DMS 273 (cell line): ENCODE measurements at regions not wholly inside any gene's neighbourhood (a gene's known extent, or its start where the extent isn't known, plus 50 kb on each side); places are given as distances from the start of the nearest gene placed in this dataset.

Experiments
- DNase-seq: peaks from one replicate; lab custom pipeline; 2025; ENCODE audit not compliant: unreplicated experiment; lab: John Stamatoyannopoulos, UW

DNA sequence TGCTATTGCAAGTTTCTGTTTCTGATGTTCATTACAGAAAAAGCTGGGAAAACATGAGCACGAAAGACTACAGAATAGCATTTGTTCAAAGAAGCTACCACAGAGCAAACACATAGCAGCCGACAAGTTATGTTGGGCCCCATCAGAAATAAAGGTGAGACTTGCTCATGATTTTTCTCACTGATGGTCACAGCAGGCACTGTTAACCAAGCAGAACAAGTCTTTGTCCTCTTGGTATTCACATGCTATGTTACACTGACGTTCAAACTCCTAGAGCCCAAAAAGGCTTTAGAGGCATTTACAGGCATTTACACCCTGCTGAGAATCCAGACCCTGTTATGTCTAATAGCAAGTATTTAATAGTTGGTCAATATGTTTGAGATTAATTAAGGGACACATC lies 235.0 kb upstream of the HNMT start:
- DNase-seq = no peak

DNA sequence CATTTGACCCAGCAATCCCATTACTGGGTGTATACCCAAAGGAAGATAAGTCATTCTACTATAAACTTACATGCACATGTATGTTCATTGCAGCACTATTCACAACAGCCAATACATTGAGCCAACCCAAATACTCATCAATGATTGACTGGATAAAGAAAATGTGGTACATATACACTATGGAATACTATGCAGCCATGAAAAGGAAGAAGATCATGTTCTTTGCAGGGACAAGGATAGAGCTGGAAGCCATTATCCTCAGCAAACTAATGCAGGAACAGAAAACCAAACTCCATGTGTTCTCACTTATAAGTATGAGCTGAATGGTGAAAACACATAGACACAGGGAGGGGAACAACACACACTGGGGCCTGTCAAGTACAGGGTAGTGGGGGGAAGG lies 226.7 kb upstream of the HNMT start:
- DNase-seq = no peak

GRCh38 chr2:137741784-137742362 lies 222.4 kb upstream of the HNMT start:
- DNase-seq = no peak

- no peak for DNase-seq
Measured at GRCh38 chr2:137747509-137747908, 216.8 kb upstream of the HNMT start.

GRCh38 chr2:137748533-137748932 lies 215.7 kb upstream of the HNMT start:
- DNase-seq = no peak

- no peak for DNase-seq
Measured at GRCh38 chr2:137764646-137765045, 199.6 kb upstream of the HNMT start.

DNA sequence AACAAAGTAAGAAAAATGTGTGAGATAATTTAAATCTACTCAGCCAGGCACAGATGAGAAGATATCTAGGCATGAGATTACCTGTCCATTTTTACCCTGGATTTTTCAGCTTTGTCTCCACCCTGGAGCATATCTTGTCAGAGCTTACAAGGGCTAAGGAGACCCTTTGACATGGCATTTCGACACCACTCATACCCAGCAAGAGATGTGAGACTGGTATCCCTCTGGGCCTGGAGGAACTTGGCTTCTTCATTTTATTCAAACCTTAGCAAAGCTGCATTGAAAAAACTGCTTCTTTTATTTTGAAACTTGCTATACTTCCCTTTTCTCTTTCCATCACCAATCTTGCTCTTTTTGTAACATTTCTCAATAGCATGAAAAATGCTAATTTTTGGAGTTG lies 194.9 kb upstream of the HNMT start:
- no peak for DNase-seq

GRCh38 chr2:137770166-137770565 lies 194.1 kb upstream of the HNMT start:
- no peak for DNase-seq

DNA sequence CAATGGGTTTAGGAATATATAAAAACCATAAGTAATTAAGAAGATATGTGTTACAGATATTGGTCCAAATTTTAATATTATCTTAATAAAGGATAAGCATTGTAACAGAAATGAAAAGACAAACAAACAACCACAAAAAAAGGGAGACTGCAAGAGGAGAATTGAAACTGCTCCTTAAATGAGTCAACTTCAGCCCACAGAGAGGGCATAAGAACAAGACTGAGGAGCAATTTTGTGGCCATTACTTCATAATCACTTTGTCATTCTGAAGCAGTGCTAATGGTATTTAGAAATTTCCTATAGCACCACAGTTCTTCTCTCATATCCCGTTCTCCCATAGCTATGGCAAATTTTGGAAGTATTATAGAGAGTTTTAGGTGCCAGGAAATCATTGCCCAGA lies 193.2 kb upstream of the HNMT start:
- DNase-seq = no peak

DNA sequence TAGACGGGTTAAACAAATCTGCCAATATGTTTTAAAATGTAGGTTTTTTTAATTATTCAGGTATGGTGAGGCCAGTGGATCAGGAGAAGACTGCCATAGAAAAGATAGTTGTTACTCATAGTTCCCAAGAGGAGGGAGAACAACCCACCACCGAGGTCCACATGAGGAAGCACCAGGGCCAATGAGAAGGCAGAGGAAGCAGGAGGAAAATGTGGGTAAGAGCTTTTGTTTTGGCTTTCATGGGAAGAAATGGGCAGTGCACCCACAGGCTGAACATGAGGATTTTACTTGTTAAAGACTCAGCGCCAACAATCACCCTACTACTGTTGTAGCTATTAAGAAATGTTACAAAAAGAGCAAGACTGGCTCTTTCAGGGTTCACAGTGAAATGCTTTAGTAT lies 191.8 kb upstream of the HNMT start:
- DNase-seq = no peak

DNA sequence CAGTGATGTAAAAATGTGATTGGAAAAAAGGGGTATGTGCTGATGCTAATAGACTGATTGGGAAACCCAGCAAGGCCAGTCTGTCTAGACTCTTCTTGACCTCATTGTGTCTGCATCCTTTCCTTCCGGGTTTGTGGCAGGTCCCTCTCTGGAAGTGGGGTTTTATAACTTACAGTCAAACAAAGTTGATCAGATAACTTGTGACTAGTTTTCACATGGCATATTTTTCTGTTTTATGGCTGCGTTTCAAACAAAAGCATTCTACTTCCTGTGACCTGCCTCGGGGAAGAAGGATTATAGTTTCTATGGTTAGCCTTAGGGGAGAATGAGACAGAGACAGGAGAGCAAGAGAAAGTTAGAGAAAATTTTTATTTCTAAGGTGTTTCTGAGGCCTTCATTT lies 188.7 kb upstream of the HNMT start:
- DNase-seq = no peak

GRCh38 chr2:137776697-137777096 lies 187.6 kb upstream of the HNMT start:
- no peak for DNase-seq

DNA sequence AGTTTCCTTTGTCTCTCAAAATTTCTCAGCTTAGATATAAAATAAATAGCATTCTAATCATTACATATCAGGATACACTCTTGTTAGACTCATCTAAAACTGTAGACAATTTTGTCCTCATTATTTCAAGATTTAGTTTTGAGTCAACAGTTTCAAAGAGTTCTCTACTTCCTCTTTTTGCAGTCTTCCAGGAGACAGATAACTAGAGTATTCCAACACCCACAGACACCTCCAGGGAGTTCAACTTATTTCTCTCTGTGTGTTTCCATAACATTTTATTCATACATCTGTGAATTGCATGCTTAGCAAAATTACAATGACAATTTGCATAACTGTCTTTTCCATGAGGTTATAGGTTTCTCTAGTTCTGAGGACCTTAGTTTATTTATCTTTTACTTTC lies 166.6 kb upstream of the HNMT start:
- no peak for DNase-seq

GRCh38 chr2:137799600-137799999 lies 164.7 kb upstream of the HNMT start:
- DNase-seq = no peak

DNA sequence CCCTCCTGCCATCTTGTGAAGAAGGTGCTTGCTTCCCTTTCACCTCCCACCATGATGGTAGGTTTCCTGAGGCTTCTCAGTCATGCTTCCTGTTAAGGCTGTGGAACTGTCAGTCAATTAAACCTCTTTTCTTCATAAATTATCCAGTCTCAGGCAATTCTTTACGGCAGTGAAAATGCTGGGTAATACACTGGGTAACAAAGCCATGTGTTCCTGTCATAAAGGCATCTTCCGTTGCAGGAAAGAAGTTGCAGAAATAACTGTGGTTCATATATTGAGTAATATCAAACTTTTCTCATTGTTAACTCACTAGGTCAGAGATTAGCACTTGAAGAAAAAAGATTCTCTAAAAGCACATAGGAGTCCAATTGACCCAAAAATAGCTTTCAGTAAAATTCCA lies 163.9 kb upstream of the HNMT start:
- no peak for DNase-seq

- DNase-seq = no peak
Measured at GRCh38 chr2:137801228-137801627, 163.0 kb upstream of the HNMT start.

GRCh38 chr2:137802038-137802437 lies 162.2 kb upstream of the HNMT start:
- DNase-seq = no peak

DNA sequence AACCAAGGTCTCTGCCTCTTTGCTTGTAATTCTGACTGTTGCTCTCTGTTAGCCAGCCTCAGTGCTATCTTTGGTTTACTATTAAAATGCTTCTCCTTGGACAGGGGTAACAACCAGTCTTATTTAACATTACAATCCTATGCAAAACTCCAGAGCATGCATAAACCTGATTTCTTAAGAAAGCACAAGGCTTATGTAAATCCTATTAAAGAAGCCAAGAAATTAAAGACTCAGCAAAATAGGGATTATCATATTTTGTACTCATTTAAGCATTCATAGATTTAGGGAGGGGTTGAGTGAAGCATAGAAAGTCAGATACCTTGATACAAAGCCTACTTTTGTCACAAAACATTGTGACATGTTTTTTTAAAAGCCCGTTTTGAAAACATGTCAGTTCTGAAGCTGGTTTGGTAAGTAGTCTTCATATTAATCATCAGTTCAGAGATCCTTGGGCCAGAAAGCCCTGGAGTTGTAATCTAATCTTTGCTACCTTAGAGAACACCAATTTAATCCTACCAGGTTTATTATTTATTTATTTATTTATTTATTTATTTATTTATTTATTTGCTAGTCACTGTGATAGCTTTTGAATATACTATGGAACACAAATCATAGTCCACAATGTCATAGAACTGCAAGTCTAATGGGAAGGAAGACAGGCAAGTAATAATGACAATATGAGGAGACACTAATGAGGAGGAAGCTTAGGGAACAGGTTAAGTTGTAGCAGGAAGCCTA lies 158.0 kb upstream of the HNMT start:
- no peak for DNase-seq

GRCh38 chr2:137809252-137809651 lies 155.0 kb upstream of the HNMT start:
- no peak for DNase-seq

DNA sequence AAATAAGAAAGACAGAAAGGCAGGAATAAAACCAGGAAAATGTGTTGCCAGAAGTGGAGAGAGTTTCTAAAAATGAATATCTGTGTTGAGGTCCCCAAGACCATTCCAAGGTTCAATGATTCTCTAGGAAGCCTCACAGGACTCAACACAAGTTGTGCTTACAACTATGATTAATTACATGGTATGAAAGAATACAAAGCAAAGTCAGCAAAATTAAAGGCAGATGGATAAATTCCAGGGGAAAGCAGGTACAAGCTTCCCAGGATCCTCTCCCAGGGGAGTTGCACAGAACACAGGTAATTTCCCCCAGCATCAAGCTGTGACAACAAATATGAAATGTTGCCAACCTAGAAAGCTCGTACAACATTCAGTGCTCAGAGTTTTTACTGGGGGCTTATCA lies 154.4 kb upstream of the HNMT start:
- no peak for DNase-seq

DNA sequence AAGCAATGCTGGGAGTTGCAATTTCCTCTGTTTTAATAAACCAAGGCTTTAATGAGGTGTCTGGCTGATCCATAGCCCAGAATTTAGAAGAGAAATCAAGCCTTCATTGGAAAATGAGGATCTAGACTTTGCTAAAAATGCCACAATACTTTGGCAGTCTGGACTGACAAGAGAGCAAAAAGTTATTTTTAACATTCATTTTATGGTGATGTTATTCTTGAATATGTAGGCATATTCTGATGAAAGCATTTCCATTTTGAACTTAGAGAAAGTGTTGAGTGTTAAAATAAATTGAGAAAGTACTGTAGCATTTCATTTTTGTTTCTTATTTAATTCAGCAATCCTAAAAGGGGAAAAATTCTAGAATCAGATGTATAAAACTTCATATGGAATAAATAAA lies 151.8 kb upstream of the HNMT start:
- DNase-seq = no peak

DNA sequence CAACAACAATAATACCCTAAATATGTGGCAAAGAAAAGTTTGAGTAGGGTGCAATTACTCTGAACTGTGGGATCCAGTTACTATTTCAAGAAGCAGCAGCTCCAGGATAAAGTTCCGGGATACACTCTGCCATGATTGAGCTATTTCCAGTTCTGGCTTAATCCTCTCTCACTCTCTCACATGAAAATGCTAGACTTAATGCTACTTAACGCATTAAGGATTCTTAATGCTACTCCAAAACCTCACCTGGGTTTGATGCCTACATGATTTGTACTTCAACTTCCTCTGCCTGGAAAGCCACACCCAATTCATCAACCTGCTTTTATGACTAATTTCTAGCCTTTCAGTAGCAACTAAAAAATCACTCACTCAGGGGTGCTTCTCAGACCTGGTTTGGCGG lies 151.1 kb upstream of the HNMT start:
- no peak for DNase-seq

- no peak for DNase-seq
Measured at GRCh38 chr2:137817058-137817457, 147.2 kb upstream of the HNMT start.
